ENCODE measurements at regions not wholly inside any gene's neighbourhood (a gene's known extent, or its start where the extent isn't known, plus 50 kb on each side); places are given as distances from the start of the nearest gene placed in this dataset.

- peak; percentile 10 for DNase-seq (ENCODE audit: extremely low spot score)
- ChIA-PET POLR2A (no interaction called here), CTCF (no interaction called here)
- TF ChIP-seq, protein P1, sequence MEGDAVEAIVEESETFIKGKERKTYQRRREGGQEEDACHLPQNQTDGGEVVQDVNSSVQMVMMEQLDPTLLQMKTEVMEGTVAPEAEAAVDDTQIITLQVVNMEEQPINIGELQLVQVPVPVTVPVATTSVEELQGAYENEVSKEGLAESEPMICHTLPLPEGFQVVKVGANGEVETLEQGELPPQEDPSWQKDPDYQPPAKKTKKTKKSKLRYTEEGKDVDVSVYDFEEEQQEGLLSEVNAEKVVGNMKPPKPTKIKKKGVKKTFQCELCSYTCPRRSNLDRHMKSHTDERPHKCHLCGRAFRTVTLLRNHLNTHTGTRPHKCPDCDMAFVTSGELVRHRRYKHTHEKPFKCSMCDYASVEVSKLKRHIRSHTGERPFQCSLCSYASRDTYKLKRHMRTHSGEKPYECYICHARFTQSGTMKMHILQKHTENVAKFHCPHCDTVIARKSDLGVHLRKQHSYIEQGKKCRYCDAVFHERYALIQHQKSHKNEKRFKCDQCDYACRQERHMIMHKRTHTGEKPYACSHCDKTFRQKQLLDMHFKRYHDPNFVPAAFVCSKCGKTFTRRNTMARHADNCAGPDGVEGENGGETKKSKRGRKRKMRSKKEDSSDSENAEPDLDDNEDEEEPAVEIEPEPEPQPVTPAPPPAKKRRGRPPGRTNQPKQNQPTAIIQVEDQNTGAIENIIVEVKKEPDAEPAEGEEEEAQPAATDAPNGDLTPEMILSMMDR (IDR thresholded peaks at IDR 0.05; ENCODE audit: control extremely low read depth, extremely low read depth, low read depth, missing control alignments), result no peak
Observed at GRCh38 chr6:119476554-119476953, 127.0 kb upstream of the MAN1A1 start.

DNA sequence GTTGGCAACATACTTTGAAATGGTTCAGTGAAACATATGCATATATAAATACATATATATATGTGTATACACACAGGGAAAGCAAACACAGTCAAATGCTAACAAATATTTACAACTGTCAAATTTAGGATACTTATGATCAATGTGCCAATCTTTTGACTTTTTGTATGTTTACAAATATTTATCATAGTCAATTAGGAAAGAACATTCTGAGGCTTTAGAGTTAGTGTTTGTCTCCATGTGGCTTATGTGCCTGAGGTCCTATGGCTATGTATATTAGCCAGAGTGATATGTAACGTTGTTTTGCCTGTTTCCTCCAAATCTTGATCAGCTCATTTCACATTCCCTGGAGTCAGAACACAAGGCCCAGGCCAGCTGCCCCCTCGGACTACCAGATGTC is 126.5 kb upstream of the MAN1A1 start:
- DNase-seq (ENCODE audit: extremely low spot score), result no peak
- ChIA-PET POLR2A (no interaction called here), CTCF (no interaction called here)
- TF ChIP-seq, protein P1 (IDR thresholded peaks at IDR 0.05; ENCODE audit: control extremely low read depth, extremely low read depth, low read depth, missing control alignments), result no peak

DNA sequence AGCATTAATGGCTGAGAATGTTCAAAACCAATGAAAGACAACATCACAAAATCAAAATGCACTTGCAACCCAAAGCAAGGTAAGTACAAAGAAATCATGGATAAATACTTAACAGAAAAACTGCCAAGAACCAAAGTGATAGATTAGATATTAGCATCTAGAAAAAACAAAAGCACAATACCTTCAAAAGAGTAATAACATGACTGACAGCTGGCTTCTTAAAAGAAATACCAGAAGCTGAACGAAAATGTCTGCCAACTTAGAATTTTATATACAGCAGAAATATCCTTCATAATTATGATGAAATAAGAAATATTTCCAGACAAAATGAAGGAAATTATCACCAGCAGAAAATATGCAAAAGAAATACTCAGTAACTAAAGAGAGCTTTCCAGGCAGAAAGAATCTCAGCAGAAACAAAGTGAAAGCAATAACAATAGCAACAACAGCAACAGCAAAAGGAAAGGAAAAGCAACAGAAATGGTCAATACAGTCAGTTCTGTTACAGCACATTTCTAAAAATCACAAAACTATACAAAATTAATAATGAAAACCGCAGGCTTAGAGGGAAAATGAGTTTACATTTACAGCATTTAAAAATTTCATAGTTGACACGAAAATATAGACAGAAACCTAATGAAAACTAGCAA is 121.5 kb upstream of the MAN1A1 start:
- ChIA-PET CTCF (interaction anchor here (1.2 to 1.6 kb wide), 2 partner anchors 9 to 17 kb away, joined by 4 to 5 read pairs; no protein-coding TSS in a partner anchor), POLR2A (no interaction called here)
- TF ChIP-seq, protein P1 (IDR thresholded peaks at IDR 0.05; ENCODE audit: control extremely low read depth, extremely low read depth, low read depth, missing control alignments), result no peak
- no peak for DNase-seq (ENCODE audit: extremely low spot score)

- DNase-seq (ENCODE audit: extremely low spot score), result no peak
- POLR2A ChIA-PET, result no interaction called here
- TF ChIP-seq, protein P1 (IDR thresholded peaks at IDR 0.05; ENCODE audit: control extremely low read depth, extremely low read depth, low read depth, missing control alignments), result no peak
- CTCF ChIA-PET, result interaction anchor here (1.0 to 1.2 kb wide), 3 partner anchors 13 to 117 kb away, joined by 3 to 4 read pairs (median 3); no protein-coding TSS in a partner anchor
Observed at GRCh38 chr6:119467488-119468081, 118.0 kb upstream of the MAN1A1 start.

DNA sequence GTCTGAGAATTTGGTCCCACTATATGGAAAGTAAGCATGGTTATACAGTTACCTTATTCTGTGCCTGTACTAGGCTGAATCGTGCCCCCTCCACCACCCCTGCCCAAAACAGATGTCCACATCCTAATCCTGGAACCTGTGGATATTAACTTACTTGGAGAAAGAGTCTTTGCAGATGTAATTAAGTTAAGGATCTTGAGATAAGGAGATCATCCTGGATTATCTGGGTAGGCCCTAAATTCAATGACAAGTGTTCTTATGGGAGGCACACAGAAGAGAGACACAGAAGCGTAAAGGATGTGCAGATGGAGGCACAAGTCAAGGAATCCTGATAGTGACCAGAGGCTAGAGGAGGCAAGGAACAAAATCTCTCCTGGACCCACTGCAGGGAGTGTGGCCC is 116.7 kb upstream of the MAN1A1 start:
- TF ChIP-seq, protein P1 (IDR thresholded peaks at IDR 0.05; ENCODE audit: control extremely low read depth, extremely low read depth, low read depth, missing control alignments), result no peak
- ChIA-PET CTCF (no interaction called here), POLR2A (no interaction called here)
- no peak for DNase-seq (ENCODE audit: extremely low spot score)

DNA sequence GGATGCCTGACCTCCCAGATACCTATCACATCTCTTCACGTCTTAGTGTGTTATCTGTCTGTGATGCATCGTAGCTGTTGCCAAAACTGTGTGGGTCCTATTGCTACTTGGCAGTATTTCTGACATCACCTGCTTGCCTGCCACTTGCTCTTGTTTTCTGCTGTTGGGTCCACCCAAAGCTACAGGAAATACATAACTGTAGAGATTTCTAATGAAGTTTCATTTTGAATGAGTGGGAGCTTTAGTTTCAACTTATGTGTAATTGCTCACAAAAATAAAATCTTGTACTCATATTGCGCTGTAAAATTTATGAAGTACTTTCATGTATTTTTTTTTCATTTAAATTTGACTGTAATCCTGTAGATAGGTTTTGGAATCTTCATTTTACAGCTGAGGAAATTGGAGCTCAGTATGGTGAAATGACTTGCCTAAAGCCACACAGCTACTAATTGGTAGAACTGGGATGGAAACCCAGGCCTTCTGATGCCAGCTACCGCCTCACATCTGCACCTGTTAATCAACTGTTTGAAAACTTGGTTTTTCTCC is 113.6 kb upstream of the MAN1A1 start:
- TF ChIP-seq, protein P1 (IDR thresholded peaks at IDR 0.05; ENCODE audit: control extremely low read depth, extremely low read depth, low read depth, missing control alignments), result no peak
- ChIA-PET CTCF (interaction anchor here (0.6 to 3.2 kb wide), 6 partner anchors 8 to 28 kb away, joined by 3 to 14 read pairs (median 4); no protein-coding TSS in a partner anchor), POLR2A (interaction anchor here (1.0 kb wide), 1 partner anchor 116 kb away, joined by 5 read pairs; no protein-coding TSS in a partner anchor)
- peak; percentile 28 for DNase-seq (ENCODE audit: extremely low spot score)

Data from GM10248 (cell line).